ENCODE measurements at regions not wholly inside any gene's neighbourhood (a gene's known extent, or its start where the extent isn't known, plus 50 kb on each side); places are given as distances from the start of the nearest gene placed in this dataset.

DNA sequence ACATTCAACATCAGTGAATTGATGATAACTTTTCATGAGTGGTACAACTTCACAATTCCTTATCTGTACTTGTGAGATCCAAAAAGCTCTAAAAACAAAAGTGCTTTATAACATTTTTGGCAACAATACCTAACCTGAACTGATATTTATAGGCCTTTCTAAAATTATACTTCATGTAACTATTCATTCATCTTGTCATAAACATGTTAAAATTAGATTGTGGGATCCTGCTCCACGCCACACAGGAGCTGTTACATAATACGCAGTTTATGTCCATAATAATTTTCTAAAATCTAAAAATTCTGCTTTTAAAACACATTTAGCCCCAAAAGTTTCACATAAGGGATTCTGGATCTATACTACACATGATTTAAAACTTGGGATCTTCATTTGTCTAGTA is 908.5 kb upstream of the CHAC2 start:
- DNase-seq (ENCODE audit: low spot score), result no peak

DNA sequence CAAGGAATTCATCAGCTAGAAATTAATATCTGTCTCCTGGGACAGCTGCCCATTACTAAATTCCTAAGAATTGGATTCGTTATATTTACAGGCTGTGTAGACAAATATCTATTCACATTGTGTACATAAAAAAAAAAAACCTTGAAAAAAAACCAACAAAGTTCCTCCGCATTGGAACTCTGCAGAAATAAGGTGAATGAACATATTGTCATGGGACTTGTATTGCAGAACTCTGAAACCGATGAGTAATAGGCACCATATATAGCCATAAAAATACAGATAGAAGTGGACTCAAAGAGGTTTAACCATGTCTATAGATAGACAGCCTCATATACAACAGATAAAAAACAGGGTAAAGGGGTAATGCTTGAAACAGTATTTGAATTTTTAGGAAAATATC is 909.9 kb upstream of the CHAC2 start:
- no peak for DNase-seq (ENCODE audit: low spot score)

DNA sequence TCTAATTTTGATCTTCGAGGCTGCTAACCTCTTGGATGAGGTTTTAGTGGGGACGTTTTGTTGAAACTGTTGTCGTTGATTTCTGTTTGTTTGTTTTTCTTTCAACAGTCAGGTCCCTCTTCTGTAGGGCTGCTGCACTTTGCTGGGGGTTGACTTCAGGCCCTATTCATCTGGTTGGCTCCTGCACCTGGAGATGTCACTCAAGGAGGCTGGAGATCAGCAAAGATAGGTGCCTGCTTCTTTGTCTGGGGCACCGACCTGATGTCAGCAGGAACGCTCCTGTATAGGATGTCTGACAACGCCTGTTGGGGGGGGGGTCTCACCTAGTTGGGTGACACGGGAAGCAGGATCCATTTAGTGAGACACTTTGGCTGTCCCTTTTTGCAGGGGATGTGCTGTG is 915.6 kb upstream of the CHAC2 start:
- DNase-seq (ENCODE audit: low spot score), result no peak

DNA sequence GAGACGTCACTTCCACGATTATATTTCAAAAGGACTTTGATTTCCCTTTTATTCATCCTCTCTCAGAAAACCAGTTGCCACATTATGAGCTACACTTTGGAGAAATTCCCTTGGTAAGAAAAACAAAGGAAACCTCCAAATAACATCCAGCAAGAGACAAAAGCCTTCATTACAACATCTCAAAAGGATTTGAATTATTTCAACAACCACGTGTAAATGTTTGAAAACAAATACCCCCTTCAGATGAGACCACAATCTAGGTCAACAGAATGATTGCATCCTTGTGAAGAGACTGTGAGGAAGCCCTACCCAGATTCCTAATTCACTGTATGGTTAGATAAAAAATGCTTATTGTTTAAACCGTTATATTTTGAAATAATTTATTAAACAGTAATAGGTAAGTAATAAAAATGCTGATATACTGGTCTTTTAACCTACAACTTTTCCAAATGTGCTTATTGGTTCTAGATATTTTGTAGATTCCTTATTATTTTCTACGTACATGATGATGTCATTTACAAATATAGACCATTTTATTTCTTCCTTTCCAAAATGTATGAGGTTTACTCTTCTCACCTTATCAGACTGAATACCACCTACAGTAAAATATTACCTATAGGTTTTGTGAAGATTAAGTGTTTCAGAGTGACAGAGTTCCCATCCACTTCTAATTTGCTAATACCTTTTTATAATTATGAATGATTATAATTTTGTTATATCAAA is 922.7 kb upstream of the CHAC2 start:
- DNase-seq (ENCODE audit: low spot score), result no peak

DNA sequence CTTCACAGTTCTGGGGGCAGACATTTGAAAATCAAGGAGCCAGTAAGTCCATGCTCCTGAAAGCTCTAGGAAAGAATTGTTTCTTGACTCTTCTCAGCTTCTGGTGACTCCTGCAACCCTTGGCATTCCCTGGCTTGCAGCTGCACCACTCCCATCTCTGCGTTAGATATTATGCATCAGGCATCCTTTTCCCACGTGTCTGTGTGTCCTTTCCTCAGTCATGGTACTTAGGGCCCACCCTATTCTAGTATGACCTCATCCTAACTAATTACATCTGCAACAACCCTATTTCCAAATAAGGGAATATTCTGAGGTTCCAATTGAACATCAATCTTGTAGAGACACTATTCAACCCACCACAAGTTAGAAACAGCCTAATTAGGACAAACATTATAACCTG is 931.7 kb upstream of the CHAC2 start:
- DNase-seq (ENCODE audit: low spot score), result no peak

DNA sequence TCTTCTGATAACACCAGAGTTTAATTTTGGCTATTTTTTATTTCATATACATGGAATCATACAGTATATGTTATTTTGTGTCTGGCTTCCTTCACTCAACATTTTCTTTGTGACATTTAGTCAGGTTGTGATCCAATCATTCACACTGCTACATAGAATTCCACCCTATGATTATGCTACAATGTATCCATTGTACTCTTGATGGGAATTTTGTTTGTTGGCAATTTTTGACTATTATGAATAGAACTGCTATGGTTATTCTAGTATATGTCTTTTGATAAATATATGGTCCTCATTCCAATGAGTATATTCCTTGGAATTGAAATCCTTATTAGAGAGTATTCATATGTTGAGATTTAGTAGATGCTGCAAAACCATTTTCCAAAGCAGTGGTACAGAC is 936.4 kb upstream of the CHAC2 start:
- no peak for DNase-seq (ENCODE audit: low spot score)

DNA sequence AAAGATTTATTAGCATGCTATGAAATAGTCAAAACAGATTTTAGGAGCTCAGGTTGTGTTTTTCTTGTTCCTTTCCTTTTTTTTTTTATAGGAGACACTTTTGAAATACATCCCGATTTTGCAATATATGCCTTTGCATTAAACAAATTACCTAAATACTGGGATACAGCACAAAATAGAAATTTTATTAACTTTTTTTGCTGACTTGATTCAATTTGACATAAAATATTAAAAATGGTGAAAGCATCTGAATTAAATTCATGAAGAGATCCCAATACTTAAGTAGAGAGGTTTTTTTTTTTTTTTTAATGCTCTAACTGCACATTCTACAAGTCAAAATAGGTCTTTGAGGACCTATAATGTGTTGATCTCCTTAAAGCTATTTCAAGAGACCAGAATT is 939.5 kb upstream of the CHAC2 start:
- no peak for DNase-seq (ENCODE audit: low spot score)

DNA sequence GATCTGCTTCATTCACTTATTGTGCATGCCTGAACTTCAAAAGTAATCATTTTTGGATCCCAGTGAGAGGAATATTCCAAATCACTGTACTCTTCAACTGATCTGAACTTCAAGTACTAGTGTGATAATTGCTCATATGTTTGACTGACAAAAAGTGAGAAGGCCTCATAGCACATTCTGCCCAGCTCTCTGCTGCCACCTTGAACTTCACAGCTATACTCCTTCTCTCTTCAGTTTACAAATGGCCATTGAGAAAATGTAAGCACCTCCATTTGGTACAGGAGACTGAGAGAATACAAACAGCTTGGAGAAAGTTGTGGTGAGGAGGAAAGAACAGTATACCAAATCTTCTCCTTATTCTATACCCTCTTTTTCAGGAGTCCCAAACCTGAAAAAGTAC is 946.0 kb upstream of the CHAC2 start:
- DNase-seq (ENCODE audit: low spot score), result no peak

DNA sequence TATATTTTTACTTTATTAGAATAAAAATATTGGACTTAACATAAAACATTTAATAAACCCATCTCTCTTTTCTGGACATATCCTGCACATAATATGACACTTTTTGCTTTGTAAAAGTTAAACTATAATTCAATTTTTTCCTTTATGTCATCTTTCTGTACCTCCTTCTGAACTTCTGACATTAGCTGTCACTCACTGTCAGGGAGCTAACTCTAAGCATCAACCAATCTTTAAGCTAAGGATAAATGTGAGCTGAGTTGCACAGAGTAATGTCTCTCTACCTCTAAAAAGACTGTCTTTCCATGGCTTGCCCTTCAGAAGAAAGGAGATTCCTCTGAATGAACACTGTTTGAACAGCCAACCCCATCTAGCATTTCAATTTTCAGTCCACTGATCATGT is 948.6 kb upstream of the CHAC2 start:
- no peak for DNase-seq (ENCODE audit: low spot score)

DNA sequence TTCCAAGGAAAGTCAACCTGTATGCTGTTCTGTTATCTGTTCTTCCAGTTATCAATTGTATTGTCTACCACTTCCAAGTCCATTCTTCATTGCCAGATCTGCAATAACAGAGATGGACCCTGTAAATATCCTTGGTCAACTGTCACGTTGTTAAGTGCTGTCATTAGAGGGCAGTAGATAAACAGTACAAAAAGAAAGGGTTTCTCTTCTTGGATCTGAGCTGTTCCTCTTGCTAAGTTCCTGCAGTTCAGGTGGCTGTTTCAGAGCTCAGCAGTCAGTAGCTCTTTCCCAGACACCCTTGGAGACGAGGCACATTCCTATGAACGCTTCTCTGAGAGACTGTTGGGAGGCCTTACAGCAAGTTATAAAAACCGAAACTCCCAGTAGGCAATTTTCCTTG is 957.1 kb upstream of the CHAC2 start:
- DNase-seq (ENCODE audit: low spot score), result peak; percentile 40

DNA sequence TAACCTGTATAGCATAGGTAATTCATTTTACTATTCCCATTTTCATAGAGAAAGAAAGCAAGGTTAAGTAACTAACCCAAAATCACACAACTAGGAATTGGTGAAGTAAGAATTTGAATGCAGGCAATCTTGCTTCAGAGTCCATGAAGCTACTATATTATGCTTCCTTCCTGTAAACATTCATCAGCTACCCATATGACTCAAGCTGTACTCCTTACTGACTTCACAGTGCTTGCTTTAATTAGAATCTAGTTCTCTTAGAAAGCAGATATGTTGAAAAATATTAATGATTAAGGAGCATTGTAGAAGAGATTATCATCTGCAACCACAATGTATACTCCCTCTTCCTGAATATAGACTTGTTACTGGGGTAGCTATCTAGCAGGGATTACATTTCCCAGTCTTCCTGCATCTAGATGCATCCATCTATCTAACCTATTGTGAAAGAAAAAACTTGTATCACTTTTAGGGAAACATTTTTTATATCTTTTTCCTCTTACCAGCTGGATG is 961.6 kb upstream of the CHAC2 start:
- DNase-seq (ENCODE audit: low spot score), result no peak

DNA sequence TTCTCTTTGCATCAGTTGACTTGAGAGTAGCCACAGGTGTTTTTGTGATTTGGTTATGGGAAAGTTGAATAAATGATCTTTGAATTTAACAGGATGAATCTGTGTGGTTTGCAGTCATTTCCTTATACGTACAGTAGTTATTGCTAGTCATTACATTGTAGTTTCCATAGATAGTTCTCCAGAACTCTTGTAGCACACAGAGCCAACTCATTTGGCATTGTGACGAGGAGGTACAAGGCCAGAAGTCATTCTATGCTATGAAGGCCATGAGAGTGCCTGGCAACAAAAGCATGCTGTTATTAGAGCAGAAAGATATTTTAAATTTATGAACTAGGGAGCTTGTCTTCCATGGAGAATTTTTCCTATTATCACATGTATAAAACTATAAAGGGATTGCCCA is 973.0 kb upstream of the CHAC2 start:
- no peak for DNase-seq (ENCODE audit: low spot score)

DNA sequence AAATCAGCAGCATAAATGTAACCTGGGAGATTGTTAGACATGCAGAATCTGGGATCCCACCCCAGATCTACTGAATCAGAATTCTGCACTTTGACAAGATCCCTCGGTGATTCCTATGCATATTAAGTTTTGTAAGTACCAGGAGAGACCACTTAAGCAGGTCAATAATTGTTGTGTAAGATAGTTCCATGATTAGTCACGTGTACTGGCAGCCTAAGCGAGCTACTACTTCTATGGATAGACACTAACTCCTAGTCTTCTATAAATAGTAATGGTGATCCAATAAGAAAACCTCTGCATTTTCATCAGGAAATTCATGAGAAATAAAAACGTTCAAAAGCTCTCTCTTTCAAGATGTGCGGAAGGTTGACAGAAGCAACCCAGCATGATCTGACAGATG is 988.2 kb upstream of the CHAC2 start:
- DNase-seq (ENCODE audit: low spot score), result peak; percentile 6

DNA sequence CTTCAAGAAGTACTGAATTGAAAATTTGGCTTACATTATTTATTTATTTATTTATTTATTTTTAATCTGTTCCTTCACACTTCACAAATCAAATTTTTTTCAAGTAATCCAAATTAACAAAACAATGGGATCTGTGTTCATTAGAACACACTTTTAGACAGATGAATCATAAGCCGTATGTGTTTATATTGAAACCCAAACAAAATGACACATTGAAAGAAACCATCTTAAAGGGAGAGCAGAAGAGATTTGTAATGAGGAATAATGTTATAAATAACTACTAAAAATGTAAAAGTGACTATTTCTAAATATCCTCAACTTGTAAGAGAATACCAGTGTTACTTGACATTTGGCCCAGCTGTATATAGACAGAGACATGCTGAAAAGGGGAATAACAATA is 991.0 kb upstream of the CHAC2 start:
- no peak for DNase-seq (ENCODE audit: low spot score)

DNA sequence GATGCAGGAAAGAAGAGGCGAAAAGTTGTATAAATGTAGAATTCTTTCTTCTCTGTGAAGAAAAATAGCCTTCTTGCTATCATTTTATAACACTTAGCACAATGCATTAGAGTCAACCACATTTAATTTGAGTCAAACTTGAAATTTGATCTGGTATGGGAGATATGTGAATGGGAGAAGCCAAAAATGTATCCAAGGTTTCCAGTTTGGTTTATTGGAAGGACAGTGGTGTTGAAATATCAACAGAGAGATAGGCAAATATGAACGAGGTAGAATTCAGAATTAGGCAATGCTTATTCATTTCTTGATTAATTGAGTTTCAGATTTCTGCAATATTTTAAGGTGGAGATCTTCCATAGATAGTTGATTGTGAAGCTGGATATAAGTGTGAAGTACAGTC is 991.9 kb upstream of the CHAC2 start:
- DNase-seq (ENCODE audit: low spot score), result no peak

DNA sequence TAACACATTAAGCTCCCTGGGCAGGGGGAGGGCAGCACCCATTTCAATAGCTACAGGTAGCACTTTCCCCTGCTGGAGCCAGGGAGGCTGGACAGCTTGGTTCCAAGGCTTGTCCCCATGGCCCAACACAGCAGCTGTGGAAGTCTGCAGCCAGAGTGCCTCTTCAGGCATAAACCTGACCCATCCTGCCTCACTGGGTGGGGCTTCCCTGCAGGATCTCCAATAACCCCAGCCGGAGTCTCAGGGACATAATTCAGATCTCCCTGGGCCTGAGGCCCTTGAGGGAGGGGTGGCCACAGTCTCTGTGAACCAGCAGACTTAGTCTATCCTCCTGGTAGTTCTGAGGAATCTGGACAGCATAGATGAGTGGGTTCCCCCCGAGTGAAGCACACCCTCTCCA is 1001.9 kb upstream of the CHAC2 start:
- no peak for DNase-seq (ENCODE audit: low spot score)

DNA sequence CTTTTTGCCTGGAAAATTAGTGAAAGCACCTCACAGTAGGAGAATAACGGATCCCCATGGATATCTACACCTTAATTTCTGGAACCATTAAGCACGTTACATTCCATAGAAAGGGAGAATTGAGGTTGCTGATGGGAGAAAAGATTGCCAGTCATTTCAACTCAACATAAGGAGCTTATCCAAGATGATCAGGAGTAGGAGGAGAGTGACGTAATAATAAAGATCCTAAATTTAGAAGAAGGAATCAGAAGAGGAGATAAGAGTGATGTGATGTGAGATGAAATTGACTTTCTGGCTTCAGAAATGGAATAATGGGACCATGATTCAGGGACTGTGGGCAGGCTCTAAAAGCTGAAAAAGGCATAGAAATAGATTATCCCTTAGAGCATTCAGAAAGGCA is 1017.8 kb upstream of the CHAC2 start:
- DNase-seq (ENCODE audit: low spot score), result no peak

DNA sequence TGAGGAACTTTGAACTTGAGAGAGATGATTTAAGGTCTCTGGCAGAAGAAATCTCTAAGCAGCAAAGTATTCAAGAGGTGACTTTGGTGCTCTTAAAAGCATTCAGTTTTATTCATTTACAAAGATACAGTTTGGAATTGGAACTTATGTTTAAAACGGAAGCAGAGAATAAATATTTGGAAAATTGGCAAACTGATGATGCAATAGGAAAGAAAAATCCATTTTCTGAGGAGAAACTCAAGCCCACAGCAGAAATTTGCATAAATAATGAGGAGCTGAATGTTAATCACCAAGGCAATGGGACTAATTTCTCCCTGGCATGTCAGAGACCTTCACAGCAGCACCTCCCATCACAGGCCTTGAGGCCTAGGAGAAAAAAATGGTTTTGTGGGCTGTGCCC is 1022.5 kb upstream of the CHAC2 start:
- DNase-seq (ENCODE audit: low spot score), result no peak

DNA sequence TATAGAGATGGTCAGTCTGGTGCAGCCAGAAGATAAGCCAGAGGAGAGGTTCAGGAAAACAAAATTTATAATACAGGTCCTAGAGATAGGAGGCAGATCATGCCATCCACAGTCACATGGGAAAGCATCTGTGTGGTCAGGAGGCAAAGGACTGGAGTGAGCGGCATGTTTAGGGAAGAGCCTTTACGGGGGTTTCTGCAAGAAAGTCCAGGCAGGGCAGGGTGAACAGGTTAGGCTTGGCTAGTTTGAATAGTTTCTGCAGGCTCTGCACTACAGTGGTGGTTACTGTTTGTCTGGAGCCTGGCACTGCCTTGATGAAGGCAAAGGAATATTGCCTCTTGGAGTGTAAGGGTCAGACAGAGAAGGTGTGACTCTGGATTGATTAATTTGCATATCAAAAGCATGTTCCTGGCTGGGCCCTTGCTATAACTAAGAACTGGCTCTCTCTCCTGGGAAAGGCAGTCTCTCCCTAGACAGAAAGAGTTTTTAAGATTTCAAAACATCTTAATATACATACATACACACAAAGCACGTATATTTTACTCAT is 1034.7 kb upstream of the CHAC2 start:
- DNase-seq (ENCODE audit: low spot score), result no peak

DNA sequence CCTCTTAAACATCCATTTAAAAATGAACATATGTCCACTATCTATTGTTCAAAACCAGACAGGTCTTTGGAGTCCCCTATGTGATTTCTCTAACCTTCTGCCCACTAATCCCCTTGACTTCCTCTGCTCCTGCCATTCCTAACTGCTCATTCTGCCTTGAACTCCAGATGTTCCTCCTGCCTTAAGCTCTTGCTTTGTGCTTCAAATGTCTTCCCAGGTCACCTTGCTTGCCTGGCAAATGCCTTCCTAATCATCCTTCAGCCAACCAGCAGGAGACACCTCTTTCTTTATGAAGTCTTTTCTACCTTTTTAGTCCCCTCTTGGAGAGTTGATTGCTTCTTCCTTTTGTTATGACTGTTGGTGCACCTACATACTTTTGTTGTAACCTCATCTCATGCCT is 1043.0 kb upstream of the CHAC2 start:
- no peak for DNase-seq (ENCODE audit: low spot score)

DNA sequence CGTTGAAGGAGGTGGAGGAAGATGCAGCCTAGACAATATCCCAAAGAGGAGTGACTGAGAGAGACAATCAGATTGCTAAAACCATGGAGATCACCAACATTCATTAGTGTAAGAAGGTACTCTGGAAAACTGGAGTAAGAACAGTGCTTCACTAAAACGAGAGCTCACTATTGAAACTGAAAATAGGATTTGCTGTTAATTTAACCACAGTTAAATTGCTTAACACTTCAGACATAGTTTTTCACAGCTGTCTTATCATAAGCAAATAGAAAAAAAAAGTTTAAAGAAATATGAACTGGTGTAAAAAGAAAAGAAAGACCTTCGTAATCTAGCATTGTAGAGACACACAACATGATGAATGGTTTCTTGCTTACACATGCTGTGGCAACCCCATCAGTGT is 1049.8 kb upstream of the CHAC2 start:
- DNase-seq (ENCODE audit: low spot score), result no peak

DNA sequence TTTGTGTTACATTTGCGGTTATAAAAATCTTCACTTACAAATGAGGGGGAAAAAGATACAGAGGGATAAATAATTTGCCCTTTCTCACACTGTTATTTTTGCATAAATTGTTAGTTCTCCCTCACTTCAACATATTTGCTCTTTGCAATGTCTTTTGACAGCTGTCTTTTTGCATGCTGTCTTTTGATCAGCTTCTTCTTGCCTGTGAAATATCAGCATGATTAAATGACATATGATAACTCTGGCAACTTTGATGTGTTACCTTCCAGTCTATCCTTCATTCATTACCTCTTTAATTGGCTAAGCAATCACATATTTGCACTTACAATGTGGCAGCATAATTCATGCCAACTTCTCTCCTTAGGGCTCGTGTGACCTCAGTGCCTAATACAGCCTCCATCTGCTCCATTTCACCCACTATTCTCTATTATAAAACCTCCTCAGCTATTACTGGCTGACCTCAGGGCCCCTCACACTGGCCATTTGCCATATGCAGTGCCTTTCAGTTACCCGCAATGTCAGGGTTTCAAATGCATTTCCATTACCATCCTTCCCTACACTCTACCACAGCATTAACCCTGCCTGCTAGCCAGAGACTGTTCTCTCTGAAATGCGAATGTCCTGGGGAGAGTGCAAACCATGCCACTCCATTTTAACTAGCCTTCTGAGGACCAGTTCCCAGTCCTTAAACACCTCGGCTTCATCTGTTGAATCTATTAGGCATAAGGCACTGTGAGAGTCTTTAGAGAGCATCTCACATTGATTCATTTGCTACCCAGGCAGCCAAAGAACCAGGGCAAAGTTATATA is 1056.6 kb upstream of the CHAC2 start:
- DNase-seq (ENCODE audit: low spot score), result no peak

DNA sequence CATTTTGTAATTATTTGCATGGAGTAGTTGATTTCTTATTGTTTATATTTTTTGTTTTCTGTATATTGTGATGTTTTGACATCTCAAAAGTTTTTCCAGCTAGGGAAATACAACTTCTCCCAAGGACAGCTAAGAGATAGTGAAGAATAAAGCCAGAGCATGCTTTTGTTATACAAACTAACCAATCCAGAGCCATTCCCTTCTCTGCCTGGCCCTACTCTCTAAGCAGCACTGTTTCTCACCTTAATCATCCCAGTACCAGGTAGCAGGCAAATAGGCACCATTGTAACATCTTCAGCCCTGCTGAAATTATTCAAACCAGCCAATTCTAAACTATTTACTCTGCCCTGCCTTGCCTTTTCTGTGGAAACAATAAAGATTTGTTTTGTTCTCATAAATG is 1063.4 kb upstream of the CHAC2 start:
- no peak for DNase-seq (ENCODE audit: low spot score)

All from pons (tissue), 1 donor.